Uterus (tissue), 3 donors: ENCODE measurements at regions not wholly inside any gene's neighbourhood (a gene's known extent, or its start where the extent isn't known, plus 50 kb on each side); places are given as distances from the start of the nearest gene placed in this dataset.

Experiments used
- DNase-seq, 2 donors: peaks; one replicate each; pipeline ENCODE4 v3.0.0-alpha.2; 2019 to 2020
- H3K27ac ChIP-seq, 2 donors: fragments of 200-600 bp; sonication (generic); 1 replicate in 1 of 2; 2 replicates in 1 of 2; pipeline ENCODE4 v1.5.1; 2016 to 2018
- H3K27me3 ChIP-seq, 2 donors: fragments of 200-600 bp; sonication (generic); one replicate each; pipeline ENCODE4 v1.5.1; 2018 to 2019; ENCODE audit warnings: control low read depth in 1 of 2
- H3K36me3 ChIP-seq, 2 donors: fragments of 200-600 bp; sonication (generic); one replicate each; pipeline ENCODE4 v1.5.1; 2019; ENCODE audit warnings: control low read depth in 1 of 2
- H3K4me1 ChIP-seq, 2 donors: fragments of 200-600 bp; sonication (generic); one replicate each; pipeline ENCODE4 v1.5.1; 2018 to 2019; ENCODE audit warnings: control low read depth in 1 of 2
- H3K4me3 ChIP-seq, 2 donors: fragments of 200-600 bp; sonication (generic); 1 replicate in 1 of 2; 2 replicates in 1 of 2; pipeline ENCODE4 v1.5.1; 2018 to 2019; ENCODE audit warnings: mild to moderate bottlenecking in 1 of 2
- H3K9me3 ChIP-seq, 2 donors: fragments of 200-600 bp; sonication (generic); one replicate each; pipeline ENCODE4 v1.5.1; 2019; ENCODE audit warnings: control low read depth in 1 of 2
- CTCF ChIP-seq, 4 experiments: fragments of 200-600 bp in 2 of 4; fragments of 450-650 bp in 2 of 4; sonication (generic) in 2 of 4; IDR thresholded peaks; one replicate each; pipeline ENCODE4 v1.5.1; 2016 to 2019; ENCODE audit warnings: antibody characterized with exemption in 4 of 4, mild to moderate bottlenecking in 2 of 4, moderate library complexity in 1 of 4
- POLR2A ChIP-seq, 2 donors: fragments of 450-650 bp; IDR thresholded peaks; one replicate each; pipeline ENCODE4 v1.6.1; 2016; ENCODE audit warnings: antibody characterized with exemption in 2 of 2, mild to moderate bottlenecking in 1 of 2, moderate library complexity in 1 of 2
- intact Hi-C: fragments of 100-400 bp; cut with DNase I; formaldehyde crosslinking; loops from one replicate; pipeline ENCODE4 v1.15.1; 2023; ENCODE audit warnings: low total_unique reads
- donor health status: DM: yes; HTN: yes; CAD: no.

GRCh38 chr10:52696232-52696631, 76.4 kb downstream of the MBL2 start:
- no peak for DNase-seq
- no peak for TF ChIP-seq POLR2A (IDR thresholded peaks at IDR 0.05)
- TF ChIP-seq CTCF (IDR thresholded peaks at IDR 0.05): no peak
- no peaks in the 10 kb centered on the region for H3K27me3 ChIP-seq
- H3K27ac ChIP-seq: no peak overlapping the region
- no peak overlapping the region for H3K4me3 ChIP-seq
- intact Hi-C loops: no loop called here
- no peaks in the 10 kb centered on the region for H3K36me3 ChIP-seq
- no peaks in the 10 kb centered on the region for H3K9me3 ChIP-seq
- H3K4me1 ChIP-seq: no peaks in the 10 kb centered on the region

GRCh38 chr10:52701647-52702046, 70.9 kb downstream of the MBL2 start:
- no peak for DNase-seq
- H3K27ac ChIP-seq: no peak overlapping the region
- no peak for TF ChIP-seq CTCF (IDR thresholded peaks at IDR 0.05)
- no peak for TF ChIP-seq POLR2A (IDR thresholded peaks at IDR 0.05)
- no peak overlapping the region for H3K4me3 ChIP-seq
- no peaks in the 10 kb centered on the region for H3K36me3 ChIP-seq
- no peaks in the 10 kb centered on the region for H3K27me3 ChIP-seq
- no peaks in the 10 kb centered on the region for H3K4me1 ChIP-seq
- intact Hi-C loops: no loop called here
- H3K9me3 ChIP-seq: no peaks in the 10 kb centered on the region

GRCh38 chr10:52703451-52703850, 69.1 kb downstream of the MBL2 start:
- H3K27me3 ChIP-seq: no peaks in the 10 kb centered on the region
- H3K27ac ChIP-seq: no peak overlapping the region
- no peak for DNase-seq
- H3K4me3 ChIP-seq: no peak overlapping the region
- no peak for TF ChIP-seq POLR2A (IDR thresholded peaks at IDR 0.05)
- TF ChIP-seq CTCF (IDR thresholded peaks at IDR 0.05): no peak
- H3K36me3 ChIP-seq: no peaks in the 10 kb centered on the region
- intact Hi-C loops: no loop called here
- no peaks in the 10 kb centered on the region for H3K4me1 ChIP-seq
- no peaks in the 10 kb centered on the region for H3K9me3 ChIP-seq

- Histone ChIP-seq H3K36me3 (no peaks in the 10 kb centered on the region), H3K4me3 (no peak overlapping the region), H3K27me3 (no peaks in the 10 kb centered on the region), H3K4me1 (no peaks in the 10 kb centered on the region), H3K27ac (no peak overlapping the region), H3K9me3 (no peaks in the 10 kb centered on the region)
- DNase-seq: no peak
- TF ChIP-seq POLR2A (IDR thresholded peaks at IDR 0.05): no peak
- no peak for TF ChIP-seq CTCF (IDR thresholded peaks at IDR 0.05)
- intact Hi-C loops: no loop called here
Measured at GRCh38 chr10:52703898-52704297, 68.7 kb downstream of the MBL2 start.

GRCh38 chr10:52706332-52707070, 66.1 kb downstream of the MBL2 start:
- intact Hi-C loops: no loop called here
- no peaks in the 10 kb centered on the region for H3K4me1 ChIP-seq
- DNase-seq: no peak
- H3K4me3 ChIP-seq: no peak overlapping the region
- H3K36me3 ChIP-seq: no peaks in the 10 kb centered on the region
- H3K27ac ChIP-seq: no peak overlapping the region
- no peaks in the 10 kb centered on the region for H3K9me3 ChIP-seq
- TF ChIP-seq POLR2A (IDR thresholded peaks at IDR 0.05) (no peak), CTCF (IDR thresholded peaks at IDR 0.05) (no peak)
- H3K27me3 ChIP-seq: no peaks in the 10 kb centered on the region
